NCI-H1092 (cell line): ENCODE measurements at regions not wholly inside any gene's neighbourhood (a gene's known extent, or its start where the extent isn't known, plus 50 kb on each side); places are given as distances from the start of the nearest gene placed in this dataset.

Experiments used
- DNase-seq: peaks from one replicate; lab custom pipeline; 2025; lab: John Stamatoyannopoulos, UW

DNA sequence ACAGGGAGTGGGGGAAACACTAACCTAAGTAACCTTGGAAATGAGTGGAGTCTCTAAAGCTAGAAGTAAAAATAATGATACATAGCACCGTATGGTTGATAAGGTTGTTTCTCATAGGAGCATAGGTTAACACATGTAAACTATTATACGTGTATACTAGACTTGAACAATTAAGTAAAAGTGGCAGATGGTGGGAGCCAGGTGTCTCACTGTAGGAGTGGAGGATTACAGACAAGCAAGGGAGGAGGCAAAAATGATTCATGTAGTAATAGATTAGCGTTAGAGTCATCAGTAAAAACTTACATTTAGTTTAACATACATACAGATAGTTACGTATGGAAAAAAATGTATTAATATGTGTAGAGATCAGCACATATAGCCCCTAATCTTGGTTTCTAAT, 138.4 kb upstream of the DSCAM start:
- no peak for DNase-seq

DNA sequence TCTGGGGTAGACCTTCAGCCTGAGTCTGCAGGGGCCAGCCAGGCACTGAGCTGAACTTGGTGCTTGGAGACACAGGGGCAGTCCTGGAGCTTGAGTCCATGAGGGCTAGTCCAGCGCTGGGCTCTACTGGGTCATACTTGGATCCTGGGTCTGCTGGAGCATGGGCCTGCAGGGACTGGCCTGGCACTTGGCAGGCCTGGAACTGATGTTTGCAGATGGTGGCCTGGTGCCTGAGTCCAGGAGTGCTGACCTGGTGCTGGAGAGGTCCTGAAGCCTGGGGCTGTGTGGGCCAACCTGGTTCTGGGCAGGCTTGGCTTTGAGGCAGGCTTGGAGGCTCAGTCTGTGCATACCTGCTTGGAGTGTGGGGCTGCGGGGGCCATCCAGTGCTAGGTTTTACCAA, 143.4 kb upstream of the DSCAM start:
- DNase-seq, result no peak

DNA sequence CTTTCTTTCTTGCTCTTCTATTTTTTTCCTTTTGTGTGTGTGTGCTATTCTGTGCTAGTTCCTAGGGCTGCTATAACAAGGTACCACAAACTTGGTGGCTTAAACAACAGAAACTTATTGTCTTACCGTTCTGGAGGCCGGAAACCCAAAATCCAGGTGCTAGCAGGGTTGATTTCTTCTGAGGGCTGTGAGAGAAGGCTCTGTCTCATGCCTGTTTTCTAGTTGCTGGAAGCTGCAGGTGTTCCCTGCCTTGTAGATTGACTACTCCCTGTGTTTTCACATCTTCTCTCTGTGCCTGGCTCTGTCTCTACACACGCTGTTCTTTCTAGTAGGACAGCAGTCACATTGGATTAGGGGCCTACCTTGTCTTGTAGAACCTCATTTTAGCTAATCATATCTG, 150.9 kb upstream of the DSCAM start:
- DNase-seq, result no peak

DNA sequence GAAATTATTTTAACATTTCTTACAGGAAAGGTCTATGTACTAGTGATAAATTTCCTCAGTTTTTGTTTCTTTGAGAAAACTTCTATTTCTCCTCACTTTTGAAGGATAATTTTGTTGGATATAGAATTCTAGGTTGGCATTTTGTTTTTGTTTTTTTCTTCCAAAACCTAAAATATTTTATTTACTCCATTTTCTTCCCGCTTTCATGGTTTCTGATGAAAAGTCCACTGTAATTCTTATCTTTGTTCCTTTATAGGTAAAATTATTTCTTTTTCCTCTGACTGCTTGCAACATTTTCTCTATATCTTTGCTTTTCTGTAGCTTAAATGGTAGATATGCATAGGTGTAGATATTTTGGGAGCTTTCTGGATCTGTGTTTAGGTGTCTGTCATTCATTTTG, 153.9 kb upstream of the DSCAM start:
- no peak for DNase-seq

DNA sequence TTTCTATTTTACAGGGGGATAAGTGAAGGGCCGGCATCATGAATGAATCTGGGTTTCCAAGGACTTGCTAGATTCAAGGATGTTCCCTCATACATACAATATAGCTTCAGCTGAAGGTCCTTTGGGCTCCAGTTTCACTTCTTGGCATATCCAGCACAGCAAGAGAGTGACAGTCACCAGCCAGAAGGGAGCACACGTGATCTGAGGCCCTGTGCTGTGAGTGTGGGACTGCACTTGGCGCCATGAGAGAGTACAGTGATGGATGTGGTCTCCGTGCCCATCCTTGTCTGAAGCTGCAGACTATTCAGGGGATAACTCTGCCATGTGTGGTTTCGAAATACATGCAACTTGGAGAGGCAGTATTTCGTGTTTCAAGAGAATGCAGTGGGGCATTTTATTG, 159.7 kb upstream of the DSCAM start:
- no peak for DNase-seq

DNA sequence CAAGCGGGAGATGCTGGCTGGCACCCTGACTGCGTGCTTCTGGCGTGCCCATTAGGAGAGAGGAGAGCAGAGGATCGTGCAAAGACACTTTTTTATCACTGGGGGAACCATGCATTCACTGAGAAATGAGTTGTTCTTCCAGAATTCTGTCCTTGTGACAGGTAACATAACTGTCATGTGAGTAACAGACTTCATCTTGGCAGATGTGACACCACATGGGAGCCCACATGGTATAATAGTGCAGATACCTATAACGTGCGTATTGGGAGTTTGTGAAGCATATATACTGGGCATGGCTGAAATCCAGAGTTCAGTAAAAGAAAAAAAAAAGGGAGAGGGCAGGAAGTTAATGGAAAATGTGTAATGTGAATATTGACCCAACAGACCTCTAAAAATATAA, 159.6 kb upstream of the BACE2 start:
- DNase-seq, result no peak

DNA sequence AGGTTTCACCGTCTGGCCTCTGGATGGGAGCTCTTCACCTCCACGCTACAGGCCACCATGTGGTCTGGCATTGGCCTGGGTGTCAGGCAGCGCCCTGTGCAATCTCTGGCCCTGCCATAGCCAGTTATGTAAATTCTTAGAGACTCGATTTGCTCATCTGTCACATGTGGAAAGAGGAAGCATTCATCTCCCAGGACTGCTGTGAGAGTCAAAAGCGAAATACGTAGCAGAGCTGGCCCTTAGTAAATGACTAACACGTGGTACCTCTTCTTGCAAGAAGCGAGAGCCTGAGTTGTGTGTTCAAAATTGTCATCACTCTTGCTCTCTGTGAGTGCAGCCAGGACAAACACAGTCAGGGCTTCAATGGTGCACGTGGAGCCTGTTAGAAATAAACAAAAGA, 159.0 kb upstream of the BACE2 start:
- DNase-seq, result peak; percentile 37

DNA sequence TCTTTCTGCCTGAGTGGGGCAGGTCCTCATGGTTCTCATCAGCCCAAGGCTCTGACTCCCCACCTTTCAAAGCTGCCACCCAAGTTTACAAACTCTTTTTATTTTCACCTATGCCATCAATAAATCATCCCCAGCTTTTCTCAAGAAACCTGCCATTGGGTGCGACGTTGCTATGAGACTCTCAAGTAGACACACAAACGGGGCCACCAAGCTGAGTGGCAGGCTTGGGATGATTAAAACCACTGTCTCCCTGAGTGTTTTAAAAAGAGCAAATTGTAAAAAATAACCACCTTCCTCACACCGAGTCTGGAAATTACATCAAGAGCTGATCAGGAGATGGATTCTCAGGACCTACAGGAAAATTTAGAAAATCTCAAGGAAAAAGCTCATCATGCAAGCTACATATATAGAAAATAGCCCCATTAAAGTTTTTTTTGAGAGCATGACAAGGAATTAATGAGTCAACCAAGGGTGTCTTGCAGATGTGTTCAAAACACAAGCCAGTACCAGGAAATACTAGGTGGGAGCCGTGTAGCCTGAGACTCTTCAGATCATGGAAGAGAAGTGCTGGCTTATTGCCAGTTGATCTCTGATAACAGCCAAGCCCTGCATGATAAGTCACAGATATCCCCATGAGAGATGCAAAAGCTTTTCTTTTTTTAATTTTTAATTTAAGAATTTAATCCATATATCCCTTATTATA, 158.4 kb upstream of the BACE2 start:
- peak; percentile 93 for DNase-seq

DNA sequence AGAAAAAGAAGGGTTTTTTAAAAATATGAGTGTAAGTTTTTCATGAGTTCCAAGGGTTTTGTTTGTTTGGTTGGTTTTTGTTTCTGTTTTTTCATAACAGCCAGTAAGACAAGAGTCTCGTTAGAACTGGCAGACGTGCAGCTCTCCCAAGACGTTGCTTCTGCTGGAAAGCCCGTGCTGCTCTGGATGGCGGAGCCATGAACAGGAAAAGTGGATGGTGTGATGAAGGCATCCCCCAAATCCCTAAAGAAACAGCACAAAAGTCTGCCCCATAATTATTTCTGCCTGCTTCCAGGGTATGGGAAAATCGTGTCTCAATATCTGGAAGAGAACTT, 157.9 kb upstream of the BACE2 start:
- no peak for DNase-seq

DNA sequence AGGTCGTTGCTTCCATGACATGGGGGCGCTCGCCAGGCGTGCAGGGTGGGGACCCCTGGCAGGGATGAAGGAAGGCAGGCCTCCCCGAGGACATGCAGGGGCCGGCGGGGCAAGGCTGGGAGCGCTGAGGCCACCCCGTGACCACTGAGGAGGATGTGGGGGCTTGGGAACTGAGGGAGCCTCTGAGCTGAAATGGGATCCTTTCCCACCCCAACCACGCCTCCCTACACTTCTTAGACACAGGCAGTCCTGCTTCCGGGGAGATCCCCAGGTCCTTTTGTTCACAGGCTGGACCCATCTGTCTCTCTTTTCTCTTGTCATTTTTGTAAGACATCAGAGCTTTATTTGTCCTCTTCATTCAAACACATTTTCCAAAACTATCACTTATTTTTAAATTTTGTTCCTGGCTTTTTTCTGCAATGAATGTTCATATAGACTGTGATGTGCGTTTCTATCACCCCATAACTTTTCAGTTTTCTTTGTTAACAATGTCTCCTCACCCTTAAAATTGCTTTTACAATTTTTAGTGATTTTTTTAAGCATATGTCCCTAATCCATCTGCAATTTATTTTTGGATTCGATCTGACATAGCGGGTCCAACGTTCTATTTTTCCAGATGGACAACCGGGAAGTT, 156.7 kb upstream of the BACE2 start:
- DNase-seq, result no peak

DNA sequence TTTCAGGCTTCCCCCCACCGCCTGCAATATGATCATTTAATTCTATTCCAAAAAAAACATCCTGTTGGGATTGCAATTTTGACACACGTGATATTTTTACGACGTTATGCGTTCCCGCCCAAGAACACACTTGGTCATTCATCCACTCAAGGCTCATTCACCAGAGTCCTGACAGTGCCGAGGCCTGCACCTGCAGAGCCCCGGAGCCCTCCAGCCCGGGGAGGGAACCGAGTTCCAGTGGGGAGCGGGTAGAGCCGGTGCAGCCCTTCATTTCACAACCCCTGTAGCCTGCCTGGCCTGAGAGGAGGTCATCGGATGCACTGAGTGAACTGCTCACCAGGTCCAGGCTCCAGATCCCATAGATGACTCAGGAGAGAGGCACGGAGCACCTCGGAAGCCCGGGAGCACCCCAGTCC, 156.0 kb upstream of the BACE2 start:
- no peak for DNase-seq

DNA sequence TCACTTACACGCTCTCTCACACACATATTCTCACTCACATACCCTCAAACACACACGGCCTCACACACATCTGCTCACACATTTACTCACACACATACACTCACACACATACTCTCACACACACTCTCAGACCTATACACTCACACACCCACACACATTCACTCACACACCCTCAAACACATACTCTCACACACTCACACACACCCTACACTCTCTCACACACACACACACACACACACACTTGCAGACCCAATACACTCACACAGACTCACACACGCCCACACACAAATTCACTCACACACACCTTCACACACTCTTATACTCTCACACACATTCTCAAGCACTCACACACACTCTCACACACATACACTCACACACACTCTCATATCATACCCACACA, 155.5 kb upstream of the BACE2 start:
- DNase-seq, result no peak

DNA sequence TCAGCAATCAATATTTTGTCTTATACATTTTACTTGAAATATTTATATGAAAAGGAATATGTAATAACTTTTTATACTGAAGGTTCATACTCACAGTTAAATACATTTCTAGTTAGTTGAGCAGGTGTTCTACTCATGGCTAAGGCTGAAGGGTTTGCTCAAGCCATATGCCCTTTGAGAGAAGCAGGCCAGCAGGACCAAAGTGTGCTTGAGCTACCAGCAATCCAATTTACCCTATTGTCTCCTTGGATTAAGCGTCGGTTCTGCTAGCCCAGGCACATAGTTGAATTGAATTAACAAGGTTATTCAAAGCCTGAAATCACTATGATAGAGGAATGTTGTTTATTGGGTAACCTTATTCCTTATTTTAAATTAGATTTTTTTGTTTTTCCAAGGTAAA, 151.5 kb upstream of the BACE2 start:
- peak; percentile 78 for DNase-seq

DNA sequence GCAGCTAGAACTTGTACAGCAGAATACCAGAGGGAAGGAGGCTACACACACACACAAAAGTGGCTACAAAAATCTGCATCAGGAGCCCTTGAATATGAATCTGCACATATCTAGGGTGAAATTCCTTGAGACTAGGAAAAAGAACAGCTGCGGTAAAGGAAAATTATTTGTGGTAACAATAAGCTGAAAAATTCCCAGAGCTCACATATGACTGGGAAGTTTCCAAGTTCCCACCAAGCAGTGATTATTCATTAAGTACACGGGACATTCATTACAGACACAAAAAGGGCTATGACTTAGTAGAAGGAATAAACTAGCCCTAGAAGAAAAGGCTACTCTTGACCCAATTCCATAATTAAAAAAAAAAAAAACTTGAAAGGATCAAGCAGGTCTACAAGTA, 149.5 kb upstream of the BACE2 start:
- no peak for DNase-seq

DNA sequence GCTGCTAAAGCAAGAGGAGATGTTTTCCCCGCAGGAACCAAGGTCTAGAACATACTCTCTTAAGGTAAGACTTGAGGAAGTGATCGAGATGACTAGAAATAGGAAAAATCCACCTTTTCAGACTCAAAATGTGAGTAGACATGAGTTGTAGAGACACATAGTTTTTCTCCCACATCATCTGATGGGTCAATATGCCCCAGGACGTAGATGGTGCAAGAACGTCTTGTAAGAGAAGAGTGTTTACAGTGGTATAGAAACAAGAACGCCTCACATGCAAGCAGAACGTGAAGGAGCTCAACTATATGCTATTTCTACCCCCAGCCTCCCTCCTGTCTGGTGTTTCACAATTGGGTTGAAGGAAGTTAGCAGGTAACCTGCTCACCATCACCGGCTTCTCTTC, 144.0 kb upstream of the BACE2 start:
- DNase-seq, result no peak

DNA sequence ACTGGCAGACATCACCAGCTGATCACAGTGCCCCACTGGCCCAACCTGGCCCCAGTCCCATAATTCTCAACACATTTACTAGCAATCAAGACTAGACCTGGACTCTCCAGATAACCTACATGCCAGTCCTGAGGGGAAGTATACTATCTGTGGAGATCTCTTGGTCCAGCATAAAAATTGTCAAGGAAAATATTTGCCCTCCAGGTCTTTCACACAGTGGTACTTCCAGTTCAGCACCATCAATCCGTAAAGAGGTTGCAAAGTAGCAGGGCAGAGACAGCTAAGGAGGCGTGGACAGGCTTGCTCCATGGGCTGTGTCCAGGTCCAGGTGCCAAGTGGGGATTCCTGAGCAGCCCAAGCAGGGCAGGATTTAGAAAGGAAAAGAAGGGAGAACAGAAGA, 143.6 kb upstream of the BACE2 start:
- DNase-seq, result no peak

DNA sequence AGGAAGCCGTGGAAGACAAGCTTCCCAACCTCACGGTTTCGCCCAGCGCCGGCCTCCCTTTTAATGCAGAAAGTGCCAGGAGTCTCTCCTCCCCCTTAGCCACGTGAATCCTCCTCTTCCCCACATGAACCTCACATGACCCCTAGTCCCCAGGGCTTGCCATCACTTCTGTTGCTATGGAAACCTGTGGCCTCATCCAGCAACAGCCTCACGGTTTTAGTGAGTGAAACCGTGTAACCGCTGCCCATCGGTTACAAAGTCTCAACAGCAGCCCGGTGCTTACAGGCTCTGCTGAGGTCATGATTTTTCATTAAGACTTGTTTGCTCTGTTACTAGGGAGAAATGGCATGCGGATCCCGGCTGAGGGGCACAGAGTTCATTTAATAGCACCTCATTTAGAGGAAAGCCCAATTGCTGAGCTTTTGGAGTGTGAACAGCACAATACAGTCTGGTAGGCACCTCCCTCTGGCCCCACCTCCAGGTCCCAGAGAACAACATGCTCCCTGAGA, 143.2 kb upstream of the BACE2 start:
- DNase-seq, result peak; percentile 50

DNA sequence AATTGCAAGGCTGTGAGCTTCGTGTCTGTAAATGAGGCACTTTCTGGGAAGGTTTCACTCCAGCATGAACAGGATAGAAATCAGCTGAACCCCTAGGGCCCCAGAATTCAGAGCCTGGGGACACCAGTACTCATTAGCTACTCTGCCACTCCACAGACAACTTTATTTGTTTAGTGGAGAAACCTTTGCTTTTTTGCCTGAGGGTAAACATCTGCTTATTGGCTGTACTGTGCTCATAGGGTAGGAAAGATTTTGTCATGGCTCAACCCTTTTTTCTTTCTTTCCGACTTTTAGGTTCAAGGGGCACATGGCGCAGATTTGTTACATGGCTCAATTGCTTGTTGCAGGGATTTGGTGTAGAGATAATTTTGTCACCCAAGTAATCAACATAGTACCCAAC, 138.4 kb upstream of the BACE2 start:
- DNase-seq, result peak; percentile 15

DNA sequence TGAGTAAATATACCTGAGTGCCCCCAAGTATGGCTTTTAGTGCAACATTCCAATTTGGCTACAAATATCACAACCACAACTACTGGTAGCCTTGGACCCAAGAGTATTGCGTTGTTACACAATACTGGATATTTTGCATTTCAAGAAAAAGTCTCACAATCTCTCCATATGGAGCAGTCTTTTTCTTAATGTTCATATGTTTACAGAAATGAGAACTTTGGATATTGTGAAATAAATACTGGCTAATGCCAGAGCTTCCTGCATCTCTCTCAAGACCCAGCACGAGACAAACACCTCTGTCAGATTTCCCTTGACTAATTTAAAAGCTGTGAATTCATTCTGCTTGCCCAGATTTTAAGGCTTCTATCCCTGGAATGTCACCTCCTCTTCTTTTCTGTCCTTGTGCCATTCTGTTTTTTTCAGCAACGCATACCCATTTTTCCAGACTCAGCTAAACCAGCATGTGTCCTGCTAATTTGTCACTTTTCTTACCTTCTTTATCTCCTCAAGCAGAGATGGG, 136.2 kb upstream of the BACE2 start:
- DNase-seq, result no peak

DNA sequence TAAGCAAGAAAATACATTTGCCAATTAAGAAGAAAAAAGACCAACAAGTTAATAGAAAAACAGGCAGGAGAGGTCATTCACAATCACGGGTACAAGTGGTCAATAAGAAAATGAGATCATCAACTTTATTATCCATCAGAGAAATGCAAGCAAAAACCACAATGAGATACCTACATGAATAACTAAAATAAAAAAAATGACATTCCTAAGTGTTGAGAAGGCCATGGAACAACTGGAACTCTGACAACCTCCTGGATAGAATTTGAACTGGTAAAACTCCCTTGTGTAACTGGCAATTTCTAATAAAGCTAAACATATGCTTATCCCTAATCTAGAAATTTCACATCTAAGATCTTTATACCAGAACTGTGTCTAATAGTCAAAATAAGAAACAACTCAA, 135.4 kb upstream of the BACE2 start:
- no peak for DNase-seq

DNA sequence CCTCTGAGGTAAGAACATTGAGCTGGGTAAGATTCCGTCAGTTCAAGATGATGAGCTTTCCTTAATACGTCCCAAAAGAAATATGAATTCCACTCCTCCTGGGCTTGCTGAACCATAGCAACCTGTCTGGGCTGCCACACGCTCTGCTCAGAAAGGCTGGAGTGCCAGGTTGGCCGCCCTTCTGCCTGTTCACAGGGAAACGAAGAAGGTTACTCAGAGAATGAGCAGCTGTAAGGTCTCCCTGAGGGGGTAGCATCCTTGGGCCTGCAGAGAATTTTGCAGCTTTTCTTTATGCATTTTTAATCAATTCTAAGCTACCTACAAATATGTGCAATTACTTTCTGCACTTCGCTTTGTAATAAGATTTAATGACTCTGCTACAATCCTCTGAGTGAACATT, 130.7 kb upstream of the BACE2 start:
- no peak for DNase-seq

DNA sequence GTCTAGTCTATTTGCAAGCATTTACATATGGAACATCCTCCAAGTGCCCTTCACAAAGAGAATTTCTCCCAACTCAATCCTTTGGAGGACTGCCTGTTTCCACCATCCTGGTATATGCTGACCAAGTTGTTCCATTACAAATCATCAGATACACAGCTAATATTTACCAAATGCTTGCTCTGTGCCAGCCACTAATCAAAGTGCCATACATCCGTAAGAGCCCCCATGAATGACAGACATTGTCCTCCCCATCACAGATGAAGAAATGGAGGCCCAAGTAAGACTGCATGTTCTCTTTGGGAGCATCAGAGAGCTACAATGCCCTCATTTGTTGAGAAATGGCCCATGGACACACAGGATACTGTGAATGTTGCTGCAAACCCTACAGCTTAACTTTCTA, 130.0 kb upstream of the BACE2 start:
- no peak for DNase-seq

DNA sequence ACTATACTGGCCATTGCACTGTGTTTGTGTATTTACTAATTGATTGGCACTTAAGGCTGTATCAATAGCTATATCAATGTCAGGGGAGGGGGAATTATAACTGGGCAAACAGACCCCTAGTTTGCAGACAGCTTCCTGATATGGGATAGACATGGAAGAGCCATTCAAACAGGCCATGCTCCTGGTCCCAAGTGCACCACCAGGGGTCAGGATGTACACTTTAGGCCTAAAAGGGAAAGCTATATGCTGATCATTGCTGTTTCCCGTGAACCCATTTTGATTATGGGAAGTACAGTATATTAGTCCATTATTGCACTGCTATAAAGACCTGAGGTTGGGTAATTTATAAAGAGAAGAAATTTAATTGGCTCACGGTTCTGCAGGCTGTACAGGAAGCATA, 124.9 kb upstream of the BACE2 start:
- no peak for DNase-seq
